HL-60/S4 treated with retinoic acid at 250 ng/mL for 4 days and 3 days (cell line): ENCODE measurements at regions not wholly inside any gene's neighbourhood (a gene's known extent, or its start where the extent isn't known, plus 50 kb on each side); places are given as distances from the start of the nearest gene placed in this dataset.
"Not testable (repeated sequence)": the region's sequence is repeated elsewhere in the genome, so short reads cannot be mapped to it uniquely, and the experiment has no call there.

Experiments
- in situ Hi-C: fragments of 300-500 bp; cut with MboI; formaldehyde crosslinking; loops from 2 replicates; pipeline ENCODE4 v1.7.0; 2022; ENCODE audit warnings: low sequenced_read_pairs

GRCh38 chr2:236345081-236345714 is 81.0 kb upstream of the ASB18 start:
- in situ Hi-C loops = loop anchor here (10.0 kb wide), 1 partner anchor 730 kb away; no protein-coding TSS in a partner anchor

GRCh38 chr2:236346366-236346765 is 82.2 kb upstream of the ASB18 start:
- in situ Hi-C loops = loop anchor here (10.0 kb wide), 1 partner anchor 728 kb away; no protein-coding TSS in a partner anchor

GRCh38 chr2:236348279-236348678 is 84.1 kb upstream of the ASB18 start:
- in situ Hi-C loops = loop anchor here (10.0 kb wide), 1 partner anchor 727 kb away; no protein-coding TSS in a partner anchor

GRCh38 chr2:236348976-236349375 is 84.8 kb upstream of the ASB18 start:
- in situ Hi-C loops = loop anchor here (10.0 kb wide), 1 partner anchor 726 kb away; no protein-coding TSS in a partner anchor

GRCh38 chr2:236350426-236350825 is 86.2 kb upstream of the ASB18 start:
- in situ Hi-C loops = no loop called here

- in situ Hi-C loops = no loop called here
Observed at GRCh38 chr2:236351966-236352525, 87.8 kb upstream of the ASB18 start.

GRCh38 chr2:236352761-236353593 is 88.8 kb upstream of the ASB18 start:
- in situ Hi-C loops = no loop called here

- in situ Hi-C loops = no loop called here
Observed at GRCh38 chr2:236353594-236353942, 89.4 kb upstream of the ASB18 start.

GRCh38 chr2:236354056-236354940 is 90.1 kb upstream of the ASB18 start:
- in situ Hi-C loops = no loop called here

- in situ Hi-C loops = no loop called here
Observed at GRCh38 chr2:236354973-236355595, 90.9 kb upstream of the ASB18 start.

- in situ Hi-C loops = no loop called here
Observed at GRCh38 chr2:236355911-236356310, 91.7 kb upstream of the ASB18 start.

- in situ Hi-C loops = not testable (repeated sequence)
Observed at GRCh38 chr2:236356321-236356720, 92.1 kb upstream of the ASB18 start.

GRCh38 chr2:236358482-236358881 is 94.3 kb upstream of the ASB18 start:
- in situ Hi-C loops = not testable (repeated sequence)

GRCh38 chr2:236359426-236360045 is 95.3 kb upstream of the ASB18 start:
- in situ Hi-C loops = no loop called here

- in situ Hi-C loops = no loop called here
Observed at GRCh38 chr2:236360496-236360895, 96.3 kb upstream of the ASB18 start.

- in situ Hi-C loops = no loop called here
Observed at GRCh38 chr2:236363711-236364277, 99.6 kb upstream of the ASB18 start.

GRCh38 chr2:236365258-236366048 is 101.2 kb upstream of the ASB18 start:
- in situ Hi-C loops = no loop called here

- in situ Hi-C loops = no loop called here
Observed at GRCh38 chr2:236366049-236366387, 101.8 kb upstream of the ASB18 start.

GRCh38 chr2:236366397-236366796 is 102.2 kb upstream of the ASB18 start:
- in situ Hi-C loops = no loop called here
